GM19043 (cell line): ENCODE measurements at regions not wholly inside any gene's neighbourhood (a gene's known extent, or its start where the extent isn't known, plus 50 kb on each side); places are given as distances from the start of the nearest gene placed in this dataset.
"Not testable (repeated sequence)": the region's sequence is repeated elsewhere in the genome, so short reads cannot be mapped to it uniquely, and the experiment has no call there.

Source experiments
- ATAC-seq: cut with Tn5 transposase; IDR thresholded peaks from one replicate; pipeline ENCODE4 v1.9.1; 2021; ENCODE audit warnings: low read depth; ENCODE audit not compliant: unreplicated experiment

DNA sequence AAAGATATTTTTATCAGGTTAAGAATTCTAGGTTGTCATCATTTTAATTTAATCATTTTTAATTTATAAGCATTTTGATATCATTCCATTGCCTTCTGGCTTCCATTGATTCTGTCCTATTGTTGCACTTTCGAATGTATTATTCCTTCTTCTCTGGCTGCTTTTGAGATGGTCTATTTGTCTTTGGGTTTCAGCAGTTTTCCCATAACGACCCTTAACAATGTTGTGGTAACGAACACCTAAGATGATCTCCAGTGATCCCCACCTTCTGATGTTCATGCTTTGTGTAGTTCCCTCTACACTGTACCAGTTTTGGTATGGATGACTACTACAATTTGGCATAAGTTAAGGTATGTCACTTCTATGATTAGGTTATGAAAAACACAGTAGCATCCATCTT lies 59.9 kb downstream of the MINAR1 start:
- no peak for ATAC-seq

DNA sequence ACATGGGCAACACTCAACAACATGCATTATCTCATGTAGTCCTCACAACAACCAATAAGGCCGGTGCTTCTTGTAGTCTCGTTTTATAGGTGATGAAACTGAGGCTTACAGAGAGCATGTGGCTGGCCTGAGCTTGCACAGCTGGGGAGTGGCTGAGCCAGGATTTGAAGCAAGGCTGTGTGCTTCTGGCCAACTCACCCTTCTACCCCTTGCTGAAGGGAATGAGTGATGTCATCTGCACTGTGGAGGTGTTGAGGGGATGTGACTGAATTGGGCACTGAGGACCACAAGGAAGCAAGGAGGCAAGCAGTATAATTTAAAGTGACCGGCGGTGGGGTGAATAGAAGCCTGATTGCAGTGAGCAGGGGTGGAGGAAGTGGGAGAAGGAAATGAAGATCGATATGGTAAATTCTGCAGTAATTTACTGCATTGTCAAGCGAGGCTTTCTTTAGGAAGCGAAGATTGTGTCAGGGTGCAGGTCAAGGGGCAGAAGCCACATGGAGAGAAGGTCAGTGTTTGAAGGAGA lies 62.3 kb downstream of the MINAR1 start:
- no peak for ATAC-seq

GRCh38 chr15:79494963-79495755 lies 63.0 kb downstream of the MINAR1 start:
- no peak for ATAC-seq

DNA sequence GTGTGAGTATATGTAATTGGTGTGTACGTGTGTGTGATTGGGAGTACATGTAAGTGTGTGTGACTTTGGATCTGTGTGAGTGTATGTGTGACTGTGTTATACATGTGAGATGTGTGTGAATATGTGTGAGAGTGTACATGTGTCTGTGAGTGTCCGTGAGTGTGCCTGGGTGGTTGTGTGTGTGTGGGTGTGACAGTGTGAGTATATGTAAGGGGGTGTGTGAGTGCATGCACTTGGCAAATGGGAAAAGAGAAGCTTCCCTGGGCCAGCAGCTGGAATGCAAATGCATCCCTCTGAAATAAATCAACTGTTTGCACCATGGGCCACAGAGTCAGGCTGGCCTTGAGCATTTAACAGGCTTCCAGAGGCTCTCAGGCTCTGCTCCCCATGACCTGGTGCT lies 63.6 kb downstream of the MINAR1 start:
- no peak for ATAC-seq

- ATAC-seq = no peak
These were observed 64.7 kb downstream of the MINAR1 start for GRCh38 chr15:79496838-79497237.

GRCh38 chr15:79501086-79501485 lies 69.0 kb downstream of the MINAR1 start:
- no peak for ATAC-seq

GRCh38 chr15:79505956-79506355 lies 73.8 kb downstream of the MINAR1 start:
- ATAC-seq = no peak

DNA sequence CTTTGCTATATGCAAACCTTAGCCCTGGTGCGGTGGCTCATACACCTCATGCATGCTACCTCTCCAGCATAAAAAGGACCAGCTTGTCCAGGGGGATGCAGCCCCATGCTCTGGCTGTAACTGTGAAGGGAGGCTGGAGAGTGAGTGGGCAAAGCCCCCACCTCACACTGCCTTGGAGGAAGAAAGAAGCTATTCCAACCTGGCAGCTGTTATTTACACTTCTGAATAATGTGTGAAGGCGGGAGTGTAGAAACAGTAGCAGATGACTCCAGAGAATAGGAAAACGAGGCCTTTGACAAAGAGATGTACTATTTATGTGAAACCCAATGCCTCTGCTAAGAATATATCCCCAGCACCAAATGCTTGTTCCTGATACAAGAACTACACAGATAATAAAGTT lies 80.7 kb downstream of the MINAR1 start:
- not testable (repeated sequence) for ATAC-seq

GRCh38 chr15:79513417-79513816 lies 81.3 kb downstream of the MINAR1 start:
- ATAC-seq = no peak

DNA sequence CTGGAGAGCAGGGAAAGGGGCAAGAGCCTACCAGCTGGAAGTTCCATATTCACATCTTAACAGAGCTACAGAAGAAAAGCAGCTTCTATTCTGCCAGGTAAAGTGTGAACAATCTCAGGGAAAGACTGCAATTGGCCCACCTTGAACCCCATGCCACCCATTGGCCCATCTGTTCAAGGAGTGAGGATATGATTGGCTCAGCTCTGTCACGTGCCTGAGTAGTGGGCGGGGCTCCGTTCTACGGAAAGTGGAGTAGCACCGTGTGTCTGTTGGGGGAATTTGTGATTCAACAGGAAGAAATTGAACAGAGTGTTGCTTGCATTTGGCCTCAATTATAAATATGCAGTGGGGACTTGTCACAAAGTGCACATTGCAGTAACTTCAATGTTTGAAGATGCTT lies 81.8 kb downstream of the MINAR1 start:
- ATAC-seq = no peak

GRCh38 chr15:79515300-79516027 lies 83.3 kb downstream of the MINAR1 start:
- ATAC-seq = no peak

- ATAC-seq = no peak
These were observed 84.0 kb downstream of the MINAR1 start for GRCh38 chr15:79516155-79516554.

DNA sequence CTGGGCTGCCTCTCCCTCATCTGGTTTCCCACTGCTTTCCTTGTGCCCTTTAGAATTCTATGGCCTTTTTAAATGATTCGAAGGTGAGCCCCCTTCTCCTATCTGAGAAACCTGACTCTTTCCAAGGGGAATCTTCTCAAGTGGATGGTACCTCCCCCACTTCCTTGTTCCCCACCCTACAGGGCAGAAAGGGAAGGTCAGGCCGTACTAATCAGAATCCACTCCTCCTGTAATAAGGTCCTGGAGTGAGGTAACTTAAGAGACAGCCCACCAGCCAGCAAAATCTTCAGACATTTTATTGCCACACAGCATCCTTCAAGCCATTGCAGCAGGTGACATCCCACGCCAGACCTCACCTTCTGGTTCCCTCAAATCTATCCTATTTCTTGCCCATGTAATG lies 84.5 kb downstream of the MINAR1 start:
- no peak for ATAC-seq

DNA sequence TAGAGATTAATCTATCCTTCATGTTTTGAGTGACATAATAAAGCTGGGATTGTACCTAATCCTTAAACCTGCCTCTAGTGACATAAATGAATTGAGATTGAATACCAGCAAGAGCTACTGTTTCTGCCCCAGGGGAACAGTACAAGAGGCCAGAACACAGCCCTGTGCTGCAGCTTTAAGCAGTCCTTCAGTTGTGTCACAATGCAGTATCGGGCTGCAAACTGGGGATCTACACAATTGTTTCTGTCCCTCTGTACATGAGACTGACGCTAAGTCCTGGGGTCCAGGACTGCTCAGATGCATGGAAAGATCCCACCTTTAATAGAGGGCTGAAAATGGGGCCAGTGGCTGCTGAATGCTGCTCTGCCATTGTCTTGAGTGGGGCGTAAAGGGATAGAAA lies 87.5 kb downstream of the MINAR1 start:
- ATAC-seq = no peak

GRCh38 chr15:79520654-79521053 lies 88.5 kb downstream of the MINAR1 start:
- ATAC-seq = no peak

DNA sequence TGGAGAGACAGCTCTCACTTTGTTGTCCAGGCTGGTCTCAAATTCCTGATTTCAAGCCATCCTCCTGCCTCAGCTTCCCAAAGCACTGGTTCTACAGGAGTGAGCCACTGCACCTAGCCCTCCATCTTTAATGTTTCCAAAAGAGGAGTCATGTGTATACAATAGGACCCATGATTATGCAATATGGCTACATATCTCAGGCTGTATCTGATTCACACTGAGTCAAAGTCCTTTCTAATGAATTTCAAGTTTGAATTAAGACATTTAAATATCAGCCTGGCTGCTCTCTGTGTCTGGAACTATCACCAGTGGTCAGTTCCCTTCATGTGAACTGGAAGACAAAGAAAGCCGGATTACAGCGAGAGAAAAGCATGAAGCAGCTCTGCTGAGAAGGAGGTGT lies 90.5 kb downstream of the MINAR1 start:
- no peak for ATAC-seq

GRCh38 chr15:79523266-79523665 lies 91.1 kb downstream of the MINAR1 start:
- no peak for ATAC-seq

GRCh38 chr15:79524531-79524930 lies 92.4 kb downstream of the MINAR1 start:
- no peak for ATAC-seq

DNA sequence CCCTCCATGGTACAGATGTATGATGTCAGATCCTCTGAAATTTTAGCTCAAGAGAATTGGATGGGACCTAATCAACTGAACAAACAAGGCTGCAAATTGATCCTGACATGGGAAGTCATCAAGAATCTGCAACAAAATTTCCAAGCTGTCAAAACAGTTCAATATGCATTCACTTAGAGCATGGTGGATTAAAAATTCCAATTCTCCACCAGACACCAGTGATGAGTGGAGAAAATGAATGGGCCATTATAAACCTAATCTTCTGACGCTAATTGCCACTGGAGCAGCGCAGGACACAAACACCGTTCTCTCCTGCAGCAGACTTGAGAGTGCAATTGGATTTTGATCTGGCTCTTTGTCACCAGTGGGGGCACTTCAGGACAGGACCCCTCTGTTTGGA lies 94.2 kb downstream of the MINAR1 start:
- ATAC-seq = no peak

- no peak for ATAC-seq
These were observed 95.7 kb downstream of the MINAR1 start for GRCh38 chr15:79527821-79528220.

- ATAC-seq = no peak
These were observed 97.1 kb downstream of the MINAR1 start for GRCh38 chr15:79529157-79529785.
